Muscle layer of duodenum (tissue), 2 donors: ENCODE measurements at regions not wholly inside any gene's neighbourhood (a gene's known extent, or its start where the extent isn't known, plus 50 kb on each side); places are given as distances from the start of the nearest gene placed in this dataset.

Experiments
- H3K27ac ChIP-seq: one replicate; pipeline ENCODE4 v1.7.0; 2013; ENCODE audit warnings: mild to moderate bottlenecking, low read length
- H3K27me3 ChIP-seq: one replicate; pipeline ENCODE4 v1.7.0; 2013; ENCODE audit warnings: low read depth, mild to moderate bottlenecking, control low read depth, low read length
- H3K36me3 ChIP-seq, 2 donors: one replicate each; pipeline ENCODE4 v1.7.0; 2013; ENCODE audit warnings: low read length in 2 of 2, control low read depth in 1 of 2, mild to moderate bottlenecking in 1 of 2; ENCODE audit not compliant: insufficient read depth in 2 of 2, control insufficient read depth in 1 of 2
- H3K4me1 ChIP-seq, 2 donors: one replicate each; pipeline ENCODE4 v1.7.0; 2013; ENCODE audit warnings: low read length in 2 of 2, mild to moderate bottlenecking in 2 of 2, control low read depth in 1 of 2, moderate library complexity in 1 of 2; ENCODE audit not compliant: insufficient read depth in 2 of 2, control insufficient read depth in 1 of 2
- H3K4me3 ChIP-seq, 2 donors: one replicate each; pipeline ENCODE4 v1.7.0; 2013; ENCODE audit warnings: low read length in 2 of 2, low read depth in 1 of 2, mild to moderate bottlenecking in 1 of 2
- H3K9me3 ChIP-seq, 2 donors: one replicate each; pipeline ENCODE4 v1.7.0; 2013; ENCODE audit warnings: low read length in 2 of 2, control low read depth in 1 of 2, mild to moderate bottlenecking in 1 of 2; ENCODE audit not compliant: control insufficient read depth in 1 of 2
- donor health status: healthy.

DNA sequence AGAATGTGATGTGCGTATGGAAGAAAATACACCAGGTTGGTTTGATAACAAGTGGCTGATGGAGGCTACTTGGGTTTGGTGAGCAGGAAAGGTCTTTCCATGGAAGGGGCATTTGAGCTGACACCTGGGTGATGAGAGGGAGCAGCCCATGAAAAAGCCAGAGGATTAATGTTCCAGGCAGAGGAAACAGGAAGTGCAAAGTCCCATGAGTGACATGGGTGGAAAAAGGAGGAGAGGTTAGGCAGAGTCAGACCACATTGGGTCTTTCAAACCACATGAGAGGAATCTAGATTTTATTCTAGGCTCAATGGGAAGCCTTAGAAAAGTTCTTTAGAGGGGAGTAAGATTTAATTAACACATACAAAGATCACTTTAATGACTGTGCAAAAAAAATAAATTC lies 195.7 kb downstream of the LRATD1 start:
- no peaks in the 10 kb centered on the region for H3K36me3 ChIP-seq
- no peak overlapping the region for H3K27ac ChIP-seq
- H3K4me1 ChIP-seq, result no peaks in the 10 kb centered on the region
- no peak overlapping the region for H3K4me3 ChIP-seq
- H3K9me3 ChIP-seq, result no peaks in the 10 kb centered on the region
- no peaks in the 10 kb centered on the region for H3K27me3 ChIP-seq

GRCh38 chr2:14828968-14829367 lies 196.5 kb downstream of the LRATD1 start:
- H3K9me3 ChIP-seq, result no peaks in the 10 kb centered on the region
- no peaks in the 10 kb centered on the region for H3K4me1 ChIP-seq
- H3K27me3 ChIP-seq, result no peaks in the 10 kb centered on the region
- no peaks in the 10 kb centered on the region for H3K36me3 ChIP-seq
- H3K4me3 ChIP-seq, result no peak overlapping the region
- no peak overlapping the region for H3K27ac ChIP-seq

DNA sequence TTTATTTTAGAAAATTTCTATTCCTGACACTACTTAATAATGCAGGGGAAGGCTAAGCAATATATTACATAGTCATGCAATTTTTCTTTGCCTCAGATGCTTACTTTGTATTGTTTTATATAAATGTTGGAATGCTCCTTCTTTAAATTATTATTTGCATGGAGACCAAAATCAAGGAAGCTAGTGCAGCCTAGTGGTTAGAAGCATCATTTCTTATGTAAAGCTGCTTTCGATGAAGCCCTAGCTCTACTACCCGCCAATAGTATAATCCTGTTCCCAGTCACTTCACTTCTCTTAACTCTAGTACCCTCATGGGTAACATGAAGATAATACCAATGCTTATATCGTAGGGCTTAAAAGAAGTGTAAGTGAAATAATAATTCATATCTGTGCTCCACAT lies 198.9 kb downstream of the LRATD1 start:
- H3K27ac ChIP-seq, result no peak overlapping the region

DNA sequence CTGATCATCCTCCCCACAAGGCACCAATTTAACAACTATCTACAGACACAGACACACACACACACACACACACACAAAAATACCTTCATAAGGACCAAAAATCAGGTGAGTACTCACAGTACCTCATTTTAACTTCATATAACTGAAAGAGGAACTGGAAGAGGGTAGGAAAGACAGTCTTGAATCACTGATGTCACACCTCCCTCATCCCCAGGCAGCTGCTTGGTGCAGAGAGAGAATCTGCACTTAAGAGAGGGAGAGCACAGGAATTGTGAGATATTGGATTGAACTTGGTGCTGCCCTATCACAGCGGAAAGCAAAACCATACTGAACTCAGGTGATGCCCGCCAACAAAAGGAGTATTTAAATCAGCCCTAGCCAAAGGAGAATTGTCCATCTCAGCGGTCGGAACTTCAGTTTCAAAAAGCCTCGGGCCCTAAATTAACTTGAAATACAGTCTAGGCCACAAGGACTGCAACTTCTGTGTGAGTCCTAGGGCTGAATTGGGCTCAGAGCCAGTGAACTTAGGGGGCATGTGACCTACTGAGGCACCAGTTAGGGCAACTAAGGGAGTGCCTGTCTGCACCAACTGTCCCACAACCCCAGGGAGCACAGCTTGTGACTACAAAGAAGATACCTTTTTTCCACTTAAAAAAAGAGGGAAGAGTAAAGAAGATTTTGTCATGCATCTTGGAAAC lies 211.1 kb downstream of the LRATD1 start:
- Histone ChIP-seq H3K4me3 (no peak overlapping the region), H3K27ac (no peak overlapping the region), H3K27me3 (no peaks in the 10 kb centered on the region), H3K9me3 (no peaks in the 10 kb centered on the region), H3K36me3 (no peaks in the 10 kb centered on the region), H3K4me1 (no peaks in the 10 kb centered on the region)

More for the DNA sequence above, 198.9 kb downstream of the LRATD1 start:
- Histone ChIP-seq H3K4me3 (no peak overlapping the region), H3K9me3 (peaks cover 0 to 5% of the 10 kb centered on the region in 2 donors), H3K36me3 (no peaks in the 10 kb centered on the region), H3K4me1 (no peaks in the 10 kb centered on the region), H3K27me3 (no peaks in the 10 kb centered on the region)

GRCh38 chr2:14855751-14856150 lies 223.2 kb downstream of the LRATD1 start:
- peaks cover 0 to 7% of the 10 kb centered on the region in 2 donors for H3K9me3 ChIP-seq
- no peaks in the 10 kb centered on the region for H3K4me1 ChIP-seq
- H3K4me3 ChIP-seq, result no peak overlapping the region
- no peaks in the 10 kb centered on the region for H3K27me3 ChIP-seq
- H3K27ac ChIP-seq, result no peak overlapping the region
- H3K36me3 ChIP-seq, result no peaks in the 10 kb centered on the region

- no peaks in the 10 kb centered on the region for H3K36me3 ChIP-seq
- no peak overlapping the region for H3K27ac ChIP-seq
- no peaks in the 10 kb centered on the region for H3K27me3 ChIP-seq
- no peaks in the 10 kb centered on the region for H3K9me3 ChIP-seq
- no peak overlapping the region for H3K4me3 ChIP-seq
- no peaks in the 10 kb centered on the region for H3K4me1 ChIP-seq
Observed at GRCh38 chr2:14861181-14861580, 228.7 kb downstream of the LRATD1 start.

- Histone ChIP-seq H3K4me1 (no peaks in the 10 kb centered on the region), H3K4me3 (no peak overlapping the region), H3K9me3 (peaks cover 3 to 7% of the 10 kb centered on the region in 2 donors), H3K27ac (no peak overlapping the region), H3K27me3 (no peaks in the 10 kb centered on the region), H3K36me3 (no peaks in the 10 kb centered on the region)
Observed at GRCh38 chr2:14866736-14867352, 234.3 kb downstream of the LRATD1 start.

DNA sequence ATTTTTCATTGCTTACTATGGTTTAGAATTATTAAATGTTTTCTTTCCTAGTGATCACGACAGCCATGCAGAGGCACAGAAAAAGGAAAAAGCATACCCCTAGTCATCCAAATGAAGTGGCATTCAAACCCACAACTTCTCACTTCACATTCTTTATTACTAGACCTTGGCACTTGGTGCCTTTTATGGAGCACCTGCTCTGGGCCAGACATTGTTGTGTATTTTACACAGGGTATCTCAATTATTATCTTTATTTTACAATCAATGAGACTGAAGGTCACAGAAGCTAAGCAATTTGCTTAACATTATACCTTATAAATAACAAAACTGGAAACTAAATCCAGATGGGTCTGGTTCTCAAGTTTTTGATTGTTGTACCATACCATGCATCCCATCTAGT lies 235.3 kb downstream of the LRATD1 start:
- no peaks in the 10 kb centered on the region for H3K27me3 ChIP-seq
- no peak overlapping the region for H3K27ac ChIP-seq
- no peak overlapping the region for H3K4me3 ChIP-seq
- no peaks in the 10 kb centered on the region for H3K4me1 ChIP-seq
- H3K9me3 ChIP-seq, result peaks cover 3 to 7% of the 10 kb centered on the region in 2 donors
- no peaks in the 10 kb centered on the region for H3K36me3 ChIP-seq

- no peaks in the 10 kb centered on the region for H3K36me3 ChIP-seq
- no peak overlapping the region for H3K4me3 ChIP-seq
- peaks cover 3 to 7% of the 10 kb centered on the region in 2 donors for H3K9me3 ChIP-seq
Observed at GRCh38 chr2:14872779-14873325, 240.3 kb downstream of the LRATD1 start.

GRCh38 chr2:14881651-14882327 lies 249.3 kb downstream of the LRATD1 start:
- Histone ChIP-seq H3K4me3 (no peak overlapping the region), H3K27me3 (no peaks in the 10 kb centered on the region), H3K4me1 (no peaks in the 10 kb centered on the region), H3K27ac (no peak overlapping the region), H3K36me3 (no peaks in the 10 kb centered on the region), H3K9me3 (no peaks in the 10 kb centered on the region)

More at GRCh38 chr2:14872779-14873325, 240.3 kb downstream of the LRATD1 start:
- H3K27ac ChIP-seq, result no peak overlapping the region
- H3K27me3 ChIP-seq, result no peaks in the 10 kb centered on the region
- H3K4me1 ChIP-seq, result no peaks in the 10 kb centered on the region

- H3K4me3 ChIP-seq, result no peak overlapping the region
- no peaks in the 10 kb centered on the region for H3K4me1 ChIP-seq
- H3K27ac ChIP-seq, result no peak overlapping the region
- H3K9me3 ChIP-seq, result no peaks in the 10 kb centered on the region
- H3K36me3 ChIP-seq, result no peaks in the 10 kb centered on the region
- no peaks in the 10 kb centered on the region for H3K27me3 ChIP-seq
Observed at GRCh38 chr2:14884651-14885050, 252.1 kb downstream of the LRATD1 start.
